NCI-H1694 (cell line): ENCODE measurements at regions not wholly inside any gene's neighbourhood (a gene's known extent, or its start where the extent isn't known, plus 50 kb on each side); places are given as distances from the start of the nearest gene placed in this dataset.

Experiments
- DNase-seq: peaks from one replicate; lab custom pipeline; 2025; lab: John Stamatoyannopoulos, UW

DNA sequence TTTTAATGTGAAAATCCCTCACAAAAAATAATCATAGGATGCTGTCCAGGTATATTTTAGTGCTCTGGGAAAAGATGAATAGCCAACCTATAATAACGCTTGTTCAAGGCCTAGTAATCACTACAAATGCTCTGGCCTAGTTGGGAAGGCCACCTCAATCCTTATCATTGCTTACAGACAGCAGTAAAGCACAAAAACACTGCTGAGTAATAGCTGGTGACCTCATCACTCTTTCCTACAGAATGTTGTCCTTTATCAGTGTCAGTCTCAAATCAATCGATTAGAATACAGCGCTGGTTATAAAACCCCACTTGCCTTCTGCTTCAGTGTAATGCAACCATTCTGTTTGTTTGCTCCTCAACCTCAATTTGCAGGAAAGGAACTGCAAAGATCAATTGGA is 72.6 kb upstream of the STEAP1 start:
- no peak for DNase-seq

DNA sequence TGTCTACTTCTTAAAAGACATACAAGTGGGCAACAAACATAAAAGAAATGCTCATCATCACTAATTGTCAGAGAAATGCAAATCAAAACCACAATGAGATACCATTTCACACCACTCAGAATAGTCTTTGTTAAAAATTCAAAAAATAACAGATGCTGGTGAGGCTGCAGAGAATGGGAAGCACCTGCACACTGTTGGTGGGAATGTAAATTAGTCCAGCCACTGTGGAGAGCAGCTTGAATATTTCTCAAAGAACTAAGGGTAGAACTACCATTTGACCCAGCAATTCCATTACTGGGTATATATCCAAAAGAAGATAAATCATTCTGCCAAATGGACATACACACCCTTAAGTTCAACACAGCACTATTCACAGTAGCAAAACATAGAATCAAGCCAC is 61.8 kb upstream of the STEAP1 start:
- no peak for DNase-seq

DNA sequence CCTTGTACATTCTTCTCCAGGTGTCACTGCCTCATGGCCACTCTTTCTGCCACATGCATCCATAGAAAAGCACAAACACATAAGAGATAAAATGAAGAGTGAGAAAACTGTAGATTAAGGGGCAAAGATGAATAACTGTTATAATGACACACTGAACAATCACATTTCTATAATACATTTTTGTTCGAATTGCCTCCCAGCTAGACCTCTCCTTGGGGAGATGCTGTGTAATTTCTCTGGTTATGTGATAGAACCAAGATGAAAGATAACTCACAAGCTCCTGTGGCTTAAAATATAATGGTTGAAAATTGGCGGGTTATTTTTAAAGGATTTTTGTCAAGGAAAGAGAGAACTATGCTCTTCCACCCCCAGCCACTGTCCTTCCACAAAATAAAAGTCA is 60.2 kb upstream of the STEAP1 start:
- DNase-seq: no peak
